B cell (primary cell): ENCODE measurements at regions not wholly inside any gene's neighbourhood (a gene's known extent, or its start where the extent isn't known, plus 50 kb on each side); places are given as distances from the start of the nearest gene placed in this dataset.

Experiments
- EZH2 ChIP-seq: IDR thresholded peaks from 2 replicates; pipeline ENCODE4 v1.6.1; 2012; ENCODE audit warnings: borderline replicate concordance, low read depth, mild to moderate bottlenecking, moderate library complexity, low read length; ENCODE audit not compliant: insufficient read depth, poor library complexity, severe bottlenecking
- TF ChIP-seq, protein P1 (sequence below): fragments of 200-600 bp; IDR thresholded peaks from one replicate; pipeline ENCODE4 v1.8.0; 2022; ENCODE audit warnings: antibody characterized with exemption, mild to moderate bottlenecking

DNA sequence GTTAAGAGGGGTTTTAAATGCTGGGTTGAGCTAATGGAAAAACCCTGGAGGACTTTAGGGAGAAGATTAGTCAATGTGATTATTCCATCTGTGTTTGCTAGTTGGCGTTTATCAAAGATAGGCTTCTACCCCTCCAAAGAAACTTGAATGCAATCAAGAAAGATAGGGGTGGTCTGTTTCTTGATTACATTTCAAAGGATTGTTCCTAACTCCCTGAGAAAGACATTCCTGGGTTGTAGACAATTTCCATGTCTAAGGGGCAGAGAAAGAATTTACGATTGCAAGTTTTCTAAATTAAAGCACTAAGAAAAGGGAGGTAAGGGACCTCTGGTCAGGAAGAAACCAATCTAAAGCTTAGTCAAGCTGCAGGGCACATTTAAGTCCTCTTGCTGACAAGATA lies 2268.7 kb downstream of the LRRC4C start:
- TF ChIP-seq, protein P1, sequence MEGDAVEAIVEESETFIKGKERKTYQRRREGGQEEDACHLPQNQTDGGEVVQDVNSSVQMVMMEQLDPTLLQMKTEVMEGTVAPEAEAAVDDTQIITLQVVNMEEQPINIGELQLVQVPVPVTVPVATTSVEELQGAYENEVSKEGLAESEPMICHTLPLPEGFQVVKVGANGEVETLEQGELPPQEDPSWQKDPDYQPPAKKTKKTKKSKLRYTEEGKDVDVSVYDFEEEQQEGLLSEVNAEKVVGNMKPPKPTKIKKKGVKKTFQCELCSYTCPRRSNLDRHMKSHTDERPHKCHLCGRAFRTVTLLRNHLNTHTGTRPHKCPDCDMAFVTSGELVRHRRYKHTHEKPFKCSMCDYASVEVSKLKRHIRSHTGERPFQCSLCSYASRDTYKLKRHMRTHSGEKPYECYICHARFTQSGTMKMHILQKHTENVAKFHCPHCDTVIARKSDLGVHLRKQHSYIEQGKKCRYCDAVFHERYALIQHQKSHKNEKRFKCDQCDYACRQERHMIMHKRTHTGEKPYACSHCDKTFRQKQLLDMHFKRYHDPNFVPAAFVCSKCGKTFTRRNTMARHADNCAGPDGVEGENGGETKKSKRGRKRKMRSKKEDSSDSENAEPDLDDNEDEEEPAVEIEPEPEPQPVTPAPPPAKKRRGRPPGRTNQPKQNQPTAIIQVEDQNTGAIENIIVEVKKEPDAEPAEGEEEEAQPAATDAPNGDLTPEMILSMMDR, result no peak
- no peak for TF ChIP-seq EZH2
